ENCODE measurements at regions not wholly inside any gene's neighbourhood (a gene's known extent, or its start where the extent isn't known, plus 50 kb on each side); places are given as distances from the start of the nearest gene placed in this dataset.

- no peak overlapping the region for H4K12ac ChIP-seq (ENCODE audit: low read depth, low read length)
- H2AK5ac ChIP-seq (ENCODE audit: low read length), result no peak overlapping the region
- H3K79me1 ChIP-seq (ENCODE audit: low read length), result peaks cover 2% of the 10 kb centered on the region
- H3K36me3 ChIP-seq (ENCODE audit: control insufficient read depth in 1 of 2, insufficient read depth in 2 of 2, low read length in 2 of 2), result no peaks in the 10 kb centered on the region
- H3K23ac ChIP-seq (ENCODE audit: low read length), result no peak overlapping the region
- no peaks in the 10 kb centered on the region for H3K27me3 ChIP-seq (ENCODE audit: insufficient read depth, low read length)
- no peak overlapping the region for H3K4me3 ChIP-seq (ENCODE audit: low read depth, low read length)
- no peak overlapping the region for H4K8ac ChIP-seq (ENCODE audit: low read depth, low read length)
- H3K9me3 ChIP-seq (ENCODE audit: insufficient read depth, low read depth, low read length), result no peaks in the 10 kb centered on the region
- no CpG with 5 or more reads among the region's 5 CpGs for WGBS (ENCODE audit: extremely low coverage, insufficient coverage, insufficient read length)
- H3K79me2 ChIP-seq (ENCODE audit: control insufficient read depth, insufficient read depth, low read length, poor library complexity), result no peaks in the 10 kb centered on the region
- no peak overlapping the region for H2AFZ ChIP-seq (ENCODE audit: insufficient read depth, low read length, poor library complexity)
- H3K4ac ChIP-seq (ENCODE audit: low read depth, low read length), result no peak overlapping the region
- no peak for DNase-seq
- no peak overlapping the region for H3K27ac ChIP-seq (ENCODE audit: low read depth, low read length)
- no peak overlapping the region for H2BK12ac ChIP-seq (ENCODE audit: low read length)
- H3K14ac ChIP-seq (ENCODE audit: low read length), result no peak overlapping the region
- peaks cover 6% of the 10 kb centered on the region in 2 experiments for H3K4me1 ChIP-seq (ENCODE audit: control insufficient read depth in 1 of 2, insufficient read depth in 2 of 2, low read length in 2 of 2)
- no peak overlapping the region for H3K18ac ChIP-seq (ENCODE audit: low read length)
- no peak overlapping the region for H3K9ac ChIP-seq (ENCODE audit: low read length)
- H2BK120ac ChIP-seq (ENCODE audit: insufficient read depth, low read length, poor library complexity), result no peak overlapping the region
- H3K4me2 ChIP-seq (ENCODE audit: low read length), result no peak overlapping the region
- no peak overlapping the region for H2BK5ac ChIP-seq (ENCODE audit: low read depth, low read length, poor library complexity)
- no peak overlapping the region for H4K91ac ChIP-seq (ENCODE audit: low read depth, low read length)
These were observed 166.6 kb upstream of the KLF14 start for GRCh38 chr7:130900471-130901076.

GRCh38 chr7:130901209-130901783 lies 167.3 kb upstream of the KLF14 start:
- H3K23ac ChIP-seq (ENCODE audit: low read length), result no peak overlapping the region
- H4K8ac ChIP-seq (ENCODE audit: low read depth, low read length), result no peak overlapping the region
- no peak overlapping the region for H2BK12ac ChIP-seq (ENCODE audit: low read length)
- H3K9ac ChIP-seq (ENCODE audit: low read length), result no peak overlapping the region
- no peak overlapping the region for H3K4ac ChIP-seq (ENCODE audit: low read depth, low read length)
- no peak overlapping the region for H3K18ac ChIP-seq (ENCODE audit: low read length)
- no peak overlapping the region for H3K27ac ChIP-seq (ENCODE audit: low read depth, low read length)
- no peak overlapping the region for H4K91ac ChIP-seq (ENCODE audit: low read depth, low read length)
- no peak overlapping the region for H2BK5ac ChIP-seq (ENCODE audit: low read depth, low read length, poor library complexity)
- no peak for DNase-seq
- no peaks in the 10 kb centered on the region for H3K79me2 ChIP-seq (ENCODE audit: control insufficient read depth, insufficient read depth, low read length, poor library complexity)
- no peak overlapping the region for H2BK120ac ChIP-seq (ENCODE audit: insufficient read depth, low read length, poor library complexity)
- H3K4me3 ChIP-seq (ENCODE audit: low read depth, low read length), result no peak overlapping the region
- WGBS (ENCODE audit: extremely low coverage, insufficient coverage, insufficient read length), result no CpG with 5 or more reads among the region's 17 CpGs
- no peak overlapping the region for H2AK5ac ChIP-seq (ENCODE audit: low read length)
- no peaks in the 10 kb centered on the region for H3K27me3 ChIP-seq (ENCODE audit: insufficient read depth, low read length)
- peaks cover 6% of the 10 kb centered on the region in 2 experiments for H3K4me1 ChIP-seq (ENCODE audit: control insufficient read depth in 1 of 2, insufficient read depth in 2 of 2, low read length in 2 of 2)
- no peak overlapping the region for H3K4me2 ChIP-seq (ENCODE audit: low read length)
- no peaks in the 10 kb centered on the region for H3K36me3 ChIP-seq (ENCODE audit: control insufficient read depth in 1 of 2, insufficient read depth in 2 of 2, low read length in 2 of 2)
- no peaks in the 10 kb centered on the region for H3K9me3 ChIP-seq (ENCODE audit: insufficient read depth, low read depth, low read length)
- peaks cover 2% of the 10 kb centered on the region for H3K79me1 ChIP-seq (ENCODE audit: low read length)
- H2AFZ ChIP-seq (ENCODE audit: insufficient read depth, low read length, poor library complexity), result no peak overlapping the region
- H4K12ac ChIP-seq (ENCODE audit: low read depth, low read length), result no peak overlapping the region
- H3K14ac ChIP-seq (ENCODE audit: low read length), result no peak overlapping the region

GRCh38 chr7:130902755-130903357 lies 168.8 kb upstream of the KLF14 start:
- Histone ChIP-seq H3K79me2 (ENCODE audit: control insufficient read depth, insufficient read depth, low read length, poor library complexity) (no peaks in the 10 kb centered on the region), H3K14ac (ENCODE audit: low read length) (no peak overlapping the region), H2AFZ (ENCODE audit: insufficient read depth, low read length, poor library complexity) (no peak overlapping the region), H3K79me1 (ENCODE audit: low read length) (no peaks in the 10 kb centered on the region), H3K4me2 (ENCODE audit: low read length) (no peak overlapping the region), H3K9me3 (ENCODE audit: insufficient read depth, low read depth, low read length) (no peaks in the 10 kb centered on the region), H3K18ac (ENCODE audit: low read length) (no peak overlapping the region), H3K4me1 (ENCODE audit: control insufficient read depth in 1 of 2, insufficient read depth in 2 of 2, low read length in 2 of 2) (peaks cover 2 to 6% of the 10 kb centered on the region in 2 experiments), H4K8ac (ENCODE audit: low read depth, low read length) (no peak overlapping the region), H3K9ac (ENCODE audit: low read length) (no peak overlapping the region), H3K27me3 (ENCODE audit: insufficient read depth, low read length) (no peaks in the 10 kb centered on the region), H4K91ac (ENCODE audit: low read depth, low read length) (no peak overlapping the region), H3K4ac (ENCODE audit: low read depth, low read length) (no peak overlapping the region), H2BK5ac (ENCODE audit: low read depth, low read length, poor library complexity) (no peak overlapping the region), H3K4me3 (ENCODE audit: low read depth, low read length) (no peak overlapping the region), H3K27ac (ENCODE audit: low read depth, low read length) (no peak overlapping the region), H2BK12ac (ENCODE audit: low read length) (no peak overlapping the region), H3K23ac (ENCODE audit: low read length) (no peak overlapping the region), H3K36me3 (ENCODE audit: control insufficient read depth in 1 of 2, insufficient read depth in 2 of 2, low read length in 2 of 2) (no peaks in the 10 kb centered on the region), H2AK5ac (ENCODE audit: low read length) (no peak overlapping the region), H2BK120ac (ENCODE audit: insufficient read depth, low read length, poor library complexity) (no peak overlapping the region), H4K12ac (ENCODE audit: low read depth, low read length) (no peak overlapping the region)
- DNase-seq, result no peak
- no CpG with 5 or more reads among the region's 3 CpGs for WGBS (ENCODE audit: extremely low coverage, insufficient coverage, insufficient read length)

- Histone ChIP-seq H3K4me3 (ENCODE audit: low read depth, low read length) (no peak overlapping the region), H4K91ac (ENCODE audit: low read depth, low read length) (no peak overlapping the region), H3K18ac (ENCODE audit: low read length) (no peak overlapping the region), H3K14ac (ENCODE audit: low read length) (no peak overlapping the region), H3K4me2 (ENCODE audit: low read length) (no peak overlapping the region), H2BK120ac (ENCODE audit: insufficient read depth, low read length, poor library complexity) (no peak overlapping the region), H3K36me3 (ENCODE audit: control insufficient read depth in 1 of 2, insufficient read depth in 2 of 2, low read length in 2 of 2) (no peaks in the 10 kb centered on the region), H3K27me3 (ENCODE audit: insufficient read depth, low read length) (no peaks in the 10 kb centered on the region), H3K4me1 (ENCODE audit: control insufficient read depth in 1 of 2, insufficient read depth in 2 of 2, low read length in 2 of 2) (peaks cover 2 to 6% of the 10 kb centered on the region in 2 experiments), H2BK5ac (ENCODE audit: low read depth, low read length, poor library complexity) (no peak overlapping the region), H3K27ac (ENCODE audit: low read depth, low read length) (no peak overlapping the region), H3K79me1 (ENCODE audit: low read length) (no peaks in the 10 kb centered on the region), H2AFZ (ENCODE audit: insufficient read depth, low read length, poor library complexity) (no peak overlapping the region), H2BK12ac (ENCODE audit: low read length) (no peak overlapping the region), H4K8ac (ENCODE audit: low read depth, low read length) (no peak overlapping the region), H2AK5ac (ENCODE audit: low read length) (no peak overlapping the region), H3K9ac (ENCODE audit: low read length) (no peak overlapping the region), H3K9me3 (ENCODE audit: insufficient read depth, low read depth, low read length) (no peaks in the 10 kb centered on the region), H3K23ac (ENCODE audit: low read length) (no peak overlapping the region), H3K4ac (ENCODE audit: low read depth, low read length) (no peak overlapping the region), H3K79me2 (ENCODE audit: control insufficient read depth, insufficient read depth, low read length, poor library complexity) (no peaks in the 10 kb centered on the region), H4K12ac (ENCODE audit: low read depth, low read length) (no peak overlapping the region)
- peak; percentile 71 to 86 for DNase-seq
- no CpG with 5 or more reads among the region's 8 CpGs for WGBS (ENCODE audit: extremely low coverage, insufficient coverage, insufficient read length)
These were observed 169.5 kb upstream of the KLF14 start for GRCh38 chr7:130903358-130903974.

All from trophoblast cell (in vitro differentiated cells and primary cell).